ENCODE measurements at regions not wholly inside any gene's neighbourhood (a gene's known extent, or its start where the extent isn't known, plus 50 kb on each side); places are given as distances from the start of the nearest gene placed in this dataset.

GRCh38 chr1:22380024-22380785 is 71.4 kb upstream of the ZBTB40 start:
- TF ChIP-seq CTCF (IDR thresholded peaks at IDR 0.05) (no peak), POLR2A (IDR thresholded peaks at IDR 0.05) (no peak)
